SU-DHL-6 (cell line): ENCODE measurements at regions not wholly inside any gene's neighbourhood (a gene's known extent, or its start where the extent isn't known, plus 50 kb on each side); places are given as distances from the start of the nearest gene placed in this dataset.

Source experiments
- H2AFZ ChIP-seq: fragments of 200-600 bp; sonication (generic); 2 replicates; pipeline ENCODE4 v1.6.1; 2014; ENCODE audit warnings: low read depth, mild to moderate bottlenecking, moderate library complexity, mixed read lengths, antibody characterized with exemption, low read length; ENCODE audit not compliant: severe bottlenecking
- H3F3A ChIP-seq: fragments of 200-600 bp; shearing (Covaris generic); 2 replicates; pipeline ENCODE4 v1.6.0; 2016; ENCODE audit warnings: antibody characterized with exemption, mild to moderate bottlenecking; ENCODE audit not compliant: insufficient read depth
- H3K27ac ChIP-seq: fragments of 200-600 bp; sonication (generic); 2 replicates; pipeline ENCODE4 v1.5.1; 2016; ENCODE audit warnings: low read depth, mild to moderate bottlenecking, low read length, moderate library complexity, mixed read lengths
- H3K27me3 ChIP-seq: fragments of 200-600 bp; sonication (generic), shearing (Covaris generic); 2 replicates; pipeline ENCODE4 v1.6.0; 2014; ENCODE audit warnings: mild to moderate bottlenecking, low read length
- H3K36me3 ChIP-seq: fragments of 200-600 bp; sonication (generic); 2 replicates; pipeline ENCODE4 v1.6.1; 2014; ENCODE audit warnings: mild to moderate bottlenecking, low read length, mixed read lengths
- H3K4me2 ChIP-seq: fragments of 300-600, 200-600 bp; shearing (Covaris generic), sonication (generic); 2 replicates; pipeline ENCODE4 v1.6.0; 2014; ENCODE audit warnings: low read length, low read depth, mild to moderate bottlenecking; ENCODE audit not compliant: poor library complexity, severe bottlenecking
- H3K4me3 ChIP-seq: fragments of 200-600 bp; sonication (generic); 2 replicates; pipeline ENCODE4 v1.5.1; 2014; ENCODE audit warnings: antibody characterized with exemption, low read length, mild to moderate bottlenecking, mixed read lengths; ENCODE audit not compliant: insufficient read depth, poor library complexity, severe bottlenecking
- H3K79me2 ChIP-seq: fragments of 200-600 bp; sonication (generic); 2 replicates; pipeline ENCODE4 v1.6.1; 2014; ENCODE audit warnings: mild to moderate bottlenecking, low read length, moderate library complexity; ENCODE audit not compliant: insufficient read depth
- H3K9ac ChIP-seq: fragments of 200-600 bp; sonication (generic); 2 replicates; pipeline ENCODE4 v1.7.0; 2014; ENCODE audit warnings: mild to moderate bottlenecking, low read length
- H3K9me2 ChIP-seq: fragments of 200-600 bp; sonication (generic); replicated peaks from 2 replicates; pipeline ENCODE4 v1.6.1; 2014; ENCODE audit warnings: low read length; ENCODE audit not compliant: insufficient read depth
- H3K9me3 ChIP-seq: fragments of 200-600 bp; sonication (generic); 2 replicates; pipeline ENCODE4 v1.6.1; 2014; ENCODE audit warnings: low read length, mixed read lengths; ENCODE audit not compliant: insufficient read depth
- H4K20me1 ChIP-seq: fragments of 200-600 bp; sonication (generic); 2 replicates; pipeline ENCODE4 v1.6.1; 2014; ENCODE audit warnings: low read depth, mild to moderate bottlenecking, antibody characterized with exemption, low read length, moderate library complexity, mixed read lengths
- EZH2phosphoT487 ChIP-seq: fragments of 200-600 bp; sonication (generic), shearing (Covaris generic); conservative IDR thresholded peaks from 2 replicates; pipeline ENCODE4 v1.6.1; 2018; ENCODE audit warnings: mild to moderate bottlenecking, antibody characterized with exemption, low read length, moderate library complexity, mixed read lengths
- TF ChIP-seq, protein P1 (sequence below): fragments of 200-600 bp; sonication (generic); IDR thresholded peaks from one replicate; pipeline ENCODE4 v1.5.1; 2017; ENCODE audit warnings: antibody characterized with exemption, mild to moderate bottlenecking, low read length, moderate library complexity; ENCODE audit not compliant: insufficient read depth, poor library complexity, severe bottlenecking

DNA sequence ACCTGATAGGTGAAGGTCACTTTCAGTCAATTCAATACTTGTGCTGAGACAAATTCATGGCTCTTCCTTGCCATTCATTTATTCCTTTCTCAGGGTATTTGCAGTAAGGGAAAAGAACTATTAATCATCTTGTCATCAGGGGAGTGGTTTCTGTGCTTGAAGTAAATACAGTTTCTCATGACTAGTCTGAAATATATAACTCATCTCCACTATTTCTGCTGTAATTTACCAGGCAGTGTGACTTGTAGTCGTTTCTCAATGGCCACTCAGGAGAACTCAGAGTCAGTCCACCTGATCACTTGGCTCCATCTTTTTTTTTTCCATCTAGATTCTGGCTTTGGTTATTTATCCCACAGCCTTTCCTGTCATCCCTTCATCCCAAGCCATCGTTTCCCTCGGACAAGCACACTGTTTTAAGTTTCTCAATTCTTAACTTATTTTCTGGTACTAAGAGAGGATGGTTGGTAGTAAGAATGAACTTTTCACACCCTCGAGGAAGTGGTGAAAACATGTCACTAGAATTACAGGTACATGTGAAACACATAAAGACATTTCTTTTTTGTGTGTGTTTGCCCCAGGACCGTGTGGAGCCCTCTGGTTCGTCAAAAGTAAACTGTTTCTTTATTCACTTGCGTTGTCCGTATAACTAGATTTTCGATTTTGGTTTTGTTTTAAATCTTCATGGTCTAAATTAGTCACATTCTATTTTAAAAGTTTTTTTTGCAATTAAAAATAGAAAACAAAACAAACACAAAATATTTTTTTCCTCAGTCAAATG lies 620.2 kb downstream of the ZBBX start:
- Histone ChIP-seq H3K9ac (no peak overlapping the region), H3K9me3 (peaks cover 12% of the 10 kb centered on the region; the same call in 1 of the 2 replicates), H4K20me1 (no peaks in the 10 kb centered on the region), H3K27ac (no peak overlapping the region), H3K4me2 (no peak overlapping the region), H3K79me2 (no peaks in the 10 kb centered on the region), H3K9me2 (no peaks in the 10 kb centered on the region), H3K4me3 (no peak overlapping the region), H3K27me3 (no peaks in the 10 kb centered on the region), H3F3A (no peaks in the 10 kb centered on the region), H3K36me3 (no peaks in the 10 kb centered on the region), H2AFZ (peak overlapping the region; percentile 17)
- TF ChIP-seq, protein P1, sequence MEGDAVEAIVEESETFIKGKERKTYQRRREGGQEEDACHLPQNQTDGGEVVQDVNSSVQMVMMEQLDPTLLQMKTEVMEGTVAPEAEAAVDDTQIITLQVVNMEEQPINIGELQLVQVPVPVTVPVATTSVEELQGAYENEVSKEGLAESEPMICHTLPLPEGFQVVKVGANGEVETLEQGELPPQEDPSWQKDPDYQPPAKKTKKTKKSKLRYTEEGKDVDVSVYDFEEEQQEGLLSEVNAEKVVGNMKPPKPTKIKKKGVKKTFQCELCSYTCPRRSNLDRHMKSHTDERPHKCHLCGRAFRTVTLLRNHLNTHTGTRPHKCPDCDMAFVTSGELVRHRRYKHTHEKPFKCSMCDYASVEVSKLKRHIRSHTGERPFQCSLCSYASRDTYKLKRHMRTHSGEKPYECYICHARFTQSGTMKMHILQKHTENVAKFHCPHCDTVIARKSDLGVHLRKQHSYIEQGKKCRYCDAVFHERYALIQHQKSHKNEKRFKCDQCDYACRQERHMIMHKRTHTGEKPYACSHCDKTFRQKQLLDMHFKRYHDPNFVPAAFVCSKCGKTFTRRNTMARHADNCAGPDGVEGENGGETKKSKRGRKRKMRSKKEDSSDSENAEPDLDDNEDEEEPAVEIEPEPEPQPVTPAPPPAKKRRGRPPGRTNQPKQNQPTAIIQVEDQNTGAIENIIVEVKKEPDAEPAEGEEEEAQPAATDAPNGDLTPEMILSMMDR = no peak
- TF ChIP-seq EZH2phosphoT487 = no peak

DNA sequence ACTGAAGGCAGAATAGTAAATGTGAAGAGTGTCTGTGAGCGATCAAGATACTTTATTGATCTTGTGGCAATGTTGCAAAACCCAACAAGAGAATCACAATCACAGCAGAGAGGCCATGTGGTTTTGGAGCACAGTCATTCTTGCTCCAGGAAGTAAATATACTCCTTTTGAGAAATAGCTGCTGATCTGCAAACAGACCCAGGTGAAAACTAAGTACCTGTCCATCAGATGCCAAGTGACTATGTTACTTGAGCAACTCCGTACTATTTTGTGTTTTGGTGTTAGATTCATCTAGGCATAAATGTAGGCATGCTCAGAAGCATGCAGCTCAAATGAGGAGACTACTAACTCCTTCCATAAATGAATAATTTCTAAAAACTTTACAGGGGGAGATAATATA lies 627.9 kb downstream of the ZBBX start:
- H3K79me2 ChIP-seq = no peaks in the 10 kb centered on the region

DNA sequence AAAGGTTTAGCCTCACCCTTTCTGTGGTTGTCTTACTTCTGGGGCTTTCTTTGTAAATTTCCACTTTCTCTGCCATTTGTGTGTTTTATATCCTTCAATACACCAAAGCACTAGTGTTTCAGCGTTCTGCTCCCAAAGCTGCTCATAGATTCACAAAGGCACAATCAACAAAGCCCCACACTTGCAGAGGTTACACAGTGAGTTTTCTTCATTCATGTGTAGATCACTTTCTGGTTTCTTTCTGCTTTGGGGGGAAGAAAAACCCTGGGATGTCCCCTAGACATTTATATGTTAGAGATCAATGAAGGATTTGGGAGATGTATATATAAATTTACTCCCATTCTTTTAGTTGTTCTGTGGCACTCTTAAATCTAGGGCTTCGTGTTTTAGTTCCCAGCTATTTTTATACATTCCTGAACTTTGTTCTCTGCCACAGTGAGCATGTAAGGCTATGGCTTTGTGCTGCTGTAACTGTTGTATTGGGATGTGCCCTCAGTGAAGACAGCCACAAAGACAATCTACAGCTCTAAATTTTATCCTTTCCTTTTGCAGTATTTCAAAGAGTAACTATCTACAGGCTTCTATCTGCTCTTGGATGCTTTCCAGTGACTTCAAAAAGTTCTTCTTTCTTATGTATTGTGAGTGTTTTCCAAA lies 636.5 kb downstream of the ZBBX start:
- Histone ChIP-seq H3K4me3 (no peak overlapping the region), H4K20me1 (no peaks in the 10 kb centered on the region), H3K9me3 (no peaks in the 10 kb centered on the region), H2AFZ (peak overlapping the region; percentile 82), H3K27ac (no peak overlapping the region), H3F3A (no peaks in the 10 kb centered on the region), H3K36me3 (no peaks in the 10 kb centered on the region), H3K9me2 (no peaks in the 10 kb centered on the region), H3K27me3 (no peaks in the 10 kb centered on the region), H3K79me2 (no peaks in the 10 kb centered on the region), H3K9ac (no peak overlapping the region), H3K4me2 (peak overlapping the region; percentile 24)
- TF ChIP-seq, protein P1 = no peak
- TF ChIP-seq EZH2phosphoT487 = no peak

More for the DNA sequence above, 627.9 kb downstream of the ZBBX start:
- Histone ChIP-seq H3K4me2 (no peak overlapping the region), H3K27me3 (no peaks in the 10 kb centered on the region), H4K20me1 (no peaks in the 10 kb centered on the region), H3K4me3 (no peak overlapping the region), H3K9me3 (peaks cover 5% of the 10 kb centered on the region; the same call in 1 of the 2 replicates), H3K27ac (no peak overlapping the region), H3K9ac (no peak overlapping the region), H3K36me3 (no peaks in the 10 kb centered on the region), H2AFZ (peak overlapping the region; percentile 40), H3K9me2 (no peaks in the 10 kb centered on the region), H3F3A (no peaks in the 10 kb centered on the region)
- TF ChIP-seq, protein P1 = no peak
- TF ChIP-seq EZH2phosphoT487 = no peak
